HG03575 (cell line): ENCODE measurements at regions not wholly inside any gene's neighbourhood (a gene's known extent, or its start where the extent isn't known, plus 50 kb on each side); places are given as distances from the start of the nearest gene placed in this dataset.
"Not testable (repeated sequence)": the region's sequence is repeated elsewhere in the genome, so short reads cannot be mapped to it uniquely, and the experiment has no call there.

Source experiments
- ATAC-seq: cut with Tn5 transposase; IDR thresholded peaks from one replicate; pipeline ENCODE4 v1.9.1; 2021; ENCODE audit not compliant: unreplicated experiment, insufficient number of reproducible peaks, low FRiP score; ENCODE audit errors: extremely low read depth

GRCh38 chr6:78538002-78538401 lies 329.3 kb upstream of the IRAK1BP1 start:
- no peak for ATAC-seq

GRCh38 chr6:78547636-78548035 lies 319.7 kb upstream of the IRAK1BP1 start:
- ATAC-seq = not testable (repeated sequence)

GRCh38 chr6:78551361-78551760 lies 316.0 kb upstream of the IRAK1BP1 start:
- no peak for ATAC-seq

GRCh38 chr6:78552435-78552834 lies 314.9 kb upstream of the IRAK1BP1 start:
- ATAC-seq = no peak

GRCh38 chr6:78554341-78554740 lies 313.0 kb upstream of the IRAK1BP1 start:
- ATAC-seq = no peak

GRCh38 chr6:78559056-78559455 lies 308.3 kb upstream of the IRAK1BP1 start:
- ATAC-seq = no peak

GRCh38 chr6:78561015-78561414 lies 306.3 kb upstream of the IRAK1BP1 start:
- no peak for ATAC-seq

GRCh38 chr6:78565997-78566396 lies 301.4 kb upstream of the IRAK1BP1 start:
- no peak for ATAC-seq

GRCh38 chr6:78570044-78570443 lies 297.3 kb upstream of the IRAK1BP1 start:
- no peak for ATAC-seq

- ATAC-seq = no peak
Observed at GRCh38 chr6:78577585-78577984, 289.8 kb upstream of the IRAK1BP1 start.

- ATAC-seq = no peak
Observed at GRCh38 chr6:78578430-78578829, 288.9 kb upstream of the IRAK1BP1 start.

- peak; percentile 62 for ATAC-seq
Observed at GRCh38 chr6:78580923-78581322, 286.4 kb upstream of the IRAK1BP1 start.

- ATAC-seq = no peak
Observed at GRCh38 chr6:78583079-78583478, 284.3 kb upstream of the IRAK1BP1 start.

- no peak for ATAC-seq
Observed at GRCh38 chr6:78589436-78589835, 277.9 kb upstream of the IRAK1BP1 start.

GRCh38 chr6:78593898-78594667 lies 273.3 kb upstream of the IRAK1BP1 start:
- ATAC-seq = no peak

- no peak for ATAC-seq
Observed at GRCh38 chr6:78594668-78595066, 272.7 kb upstream of the IRAK1BP1 start.

- no peak for ATAC-seq
Observed at GRCh38 chr6:78597966-78598365, 269.4 kb upstream of the IRAK1BP1 start.

GRCh38 chr6:78598966-78599365 lies 268.4 kb upstream of the IRAK1BP1 start:
- ATAC-seq = no peak

GRCh38 chr6:78599526-78599925 lies 267.8 kb upstream of the IRAK1BP1 start:
- no peak for ATAC-seq

- ATAC-seq = no peak
Observed at GRCh38 chr6:78605909-78606446, 261.4 kb upstream of the IRAK1BP1 start.

- no peak for ATAC-seq
Observed at GRCh38 chr6:78607189-78607588, 260.2 kb upstream of the IRAK1BP1 start.
